Uterus (tissue), 3 donors: ENCODE measurements at regions not wholly inside any gene's neighbourhood (a gene's known extent, or its start where the extent isn't known, plus 50 kb on each side); places are given as distances from the start of the nearest gene placed in this dataset.

ENCODE experiments used
- DNase-seq, 2 donors: peaks; one replicate each; pipeline ENCODE4 v3.0.0-alpha.2; 2019 to 2020
- H3K27ac ChIP-seq, 2 donors: fragments of 200-600 bp; sonication (generic); 1 replicate in 1 of 2; 2 replicates in 1 of 2; pipeline ENCODE4 v1.5.1; 2016 to 2018
- H3K27me3 ChIP-seq, 2 donors: fragments of 200-600 bp; sonication (generic); one replicate each; pipeline ENCODE4 v1.5.1; 2018 to 2019; ENCODE audit warnings: control low read depth in 1 of 2
- H3K36me3 ChIP-seq, 2 donors: fragments of 200-600 bp; sonication (generic); one replicate each; pipeline ENCODE4 v1.5.1; 2019; ENCODE audit warnings: control low read depth in 1 of 2
- H3K4me1 ChIP-seq, 2 donors: fragments of 200-600 bp; sonication (generic); one replicate each; pipeline ENCODE4 v1.5.1; 2018 to 2019; ENCODE audit warnings: control low read depth in 1 of 2
- H3K4me3 ChIP-seq, 2 donors: fragments of 200-600 bp; sonication (generic); 1 replicate in 1 of 2; 2 replicates in 1 of 2; pipeline ENCODE4 v1.5.1; 2018 to 2019; ENCODE audit warnings: mild to moderate bottlenecking in 1 of 2
- H3K9me3 ChIP-seq, 2 donors: fragments of 200-600 bp; sonication (generic); one replicate each; pipeline ENCODE4 v1.5.1; 2019; ENCODE audit warnings: control low read depth in 1 of 2
- CTCF ChIP-seq, 4 experiments: fragments of 200-600 bp in 2 of 4; fragments of 450-650 bp in 2 of 4; sonication (generic) in 2 of 4; IDR thresholded peaks; one replicate each; pipeline ENCODE4 v1.5.1; 2016 to 2019; ENCODE audit warnings: antibody characterized with exemption in 4 of 4, mild to moderate bottlenecking in 2 of 4, moderate library complexity in 1 of 4
- POLR2A ChIP-seq, 2 donors: fragments of 450-650 bp; IDR thresholded peaks; one replicate each; pipeline ENCODE4 v1.6.1; 2016; ENCODE audit warnings: antibody characterized with exemption in 2 of 2, mild to moderate bottlenecking in 1 of 2, moderate library complexity in 1 of 2
- intact Hi-C: fragments of 100-400 bp; cut with DNase I; formaldehyde crosslinking; loops from one replicate; pipeline ENCODE4 v1.15.1; 2023; ENCODE audit warnings: low total_unique reads
- donor health status: DM: yes; HTN: yes; CAD: no.

GRCh38 chr6:92169506-92169905 is 1249.9 kb downstream of the EPHA7 start:
- Histone ChIP-seq H3K27ac (no peak overlapping the region), H3K4me1 (no peaks in the 10 kb centered on the region), H3K36me3 (no peaks in the 10 kb centered on the region), H3K27me3 (no peaks in the 10 kb centered on the region), H3K9me3 (no peaks in the 10 kb centered on the region), H3K4me3 (no peak overlapping the region)
- no peak for TF ChIP-seq CTCF (IDR thresholded peaks at IDR 0.05)
- no peak for TF ChIP-seq POLR2A (IDR thresholded peaks at IDR 0.05)
- intact Hi-C loops: no loop called here
- no peak for DNase-seq

GRCh38 chr6:92166666-92167065 is 1252.7 kb downstream of the EPHA7 start:
- no peaks in the 10 kb centered on the region for H3K4me1 ChIP-seq
- no peak for TF ChIP-seq CTCF (IDR thresholded peaks at IDR 0.05)
- no peak for TF ChIP-seq POLR2A (IDR thresholded peaks at IDR 0.05)
- intact Hi-C loops: no loop called here
- H3K36me3 ChIP-seq: no peaks in the 10 kb centered on the region
- H3K27me3 ChIP-seq: no peaks in the 10 kb centered on the region
- no peak overlapping the region for H3K27ac ChIP-seq
- no peak for DNase-seq
- no peaks in the 10 kb centered on the region for H3K9me3 ChIP-seq
- H3K4me3 ChIP-seq: no peak overlapping the region

GRCh38 chr6:92161953-92162352 is 1257.4 kb downstream of the EPHA7 start:
- TF ChIP-seq POLR2A (IDR thresholded peaks at IDR 0.05) (no peak), CTCF (IDR thresholded peaks at IDR 0.05) (no peak)
- Histone ChIP-seq H3K4me3 (no peak overlapping the region), H3K27me3 (no peaks in the 10 kb centered on the region), H3K27ac (no peak overlapping the region), H3K9me3 (no peaks in the 10 kb centered on the region), H3K4me1 (no peaks in the 10 kb centered on the region), H3K36me3 (no peaks in the 10 kb centered on the region)
- intact Hi-C loops: no loop called here
- DNase-seq: no peak

GRCh38 chr6:92160226-92160625 is 1259.1 kb downstream of the EPHA7 start:
- H3K9me3 ChIP-seq: no peaks in the 10 kb centered on the region
- no peak for DNase-seq
- H3K27ac ChIP-seq: no peak overlapping the region
- TF ChIP-seq CTCF (IDR thresholded peaks at IDR 0.05): no peak
- TF ChIP-seq POLR2A (IDR thresholded peaks at IDR 0.05): no peak
- intact Hi-C loops: no loop called here
- no peaks in the 10 kb centered on the region for H3K4me1 ChIP-seq
- H3K36me3 ChIP-seq: no peaks in the 10 kb centered on the region
- H3K4me3 ChIP-seq: no peak overlapping the region
- no peaks in the 10 kb centered on the region for H3K27me3 ChIP-seq

GRCh38 chr6:92159046-92159445 is 1260.3 kb downstream of the EPHA7 start:
- H3K9me3 ChIP-seq: no peaks in the 10 kb centered on the region
- no peaks in the 10 kb centered on the region for H3K36me3 ChIP-seq
- H3K4me3 ChIP-seq: no peak overlapping the region
- intact Hi-C loops: no loop called here
- TF ChIP-seq CTCF (IDR thresholded peaks at IDR 0.05) (no peak), POLR2A (IDR thresholded peaks at IDR 0.05) (no peak)
- no peaks in the 10 kb centered on the region for H3K4me1 ChIP-seq
- no peaks in the 10 kb centered on the region for H3K27me3 ChIP-seq
- no peak overlapping the region for H3K27ac ChIP-seq
- no peak for DNase-seq
